H1 (cell line): ENCODE measurements at regions not wholly inside any gene's neighbourhood (a gene's known extent, or its start where the extent isn't known, plus 50 kb on each side); places are given as distances from the start of the nearest gene placed in this dataset.

Experiments
- CTCF ChIA-PET: fragments of 300-600 bp; sonication (Branson Sonifier 250); formaldehyde crosslinking; loops from one replicate; lab custom pipeline; 2021; ENCODE audit not compliant: partially characterized antibody; lab: Charles Lee
- POLR2A ChIA-PET: fragments of 300-600 bp; sonication (Branson Sonifier 250); formaldehyde crosslinking; loops from one replicate; lab custom pipeline; 2021; ENCODE audit warnings: inconsistent platforms; ENCODE audit not compliant: partially characterized antibody; lab: Charles Lee
- DNase-seq, 2 experiments: peaks; one replicate each; pipeline versions ENCODE4 v3.0.0 to v3.0.0-alpha.2; 2010 to 2022; ENCODE audit warnings: low spot score in 2 of 2, low read depth in 1 of 2, mixed read lengths in 1 of 2
- FAIRE-seq: peaks from 2 replicates; lab custom pipeline; 2011; peaks lifted over from hg19 to GRCh38; lab: Jason Lieb, UNC
- H2AFZ ChIP-seq: 2 replicates; pipeline ENCODE4 v1.8.1; 2012; ENCODE audit warnings: low read length, inconsistent platforms
- H2AK5ac ChIP-seq: 2 replicates; pipeline ENCODE4 v1.6.1; 2013; ENCODE audit warnings: low read depth, low read length
- H2BK120ac ChIP-seq: replicated peaks from 2 replicates; pipeline ENCODE3; 2013; ENCODE audit warnings: low read depth, low read length, inconsistent platforms
- H2BK12ac ChIP-seq: 2 replicates; pipeline ENCODE4 v1.6.1; 2013; ENCODE audit warnings: low read depth, low read length
- H2BK15ac ChIP-seq: 2 replicates; pipeline ENCODE4 v1.6.1; 2013; ENCODE audit warnings: low read length
- H2BK20ac ChIP-seq: 2 replicates; pipeline ENCODE4 v1.6.1; 2013; ENCODE audit warnings: low read length
- H2BK5ac ChIP-seq: 2 replicates; pipeline ENCODE4 v1.6.1; 2013; ENCODE audit warnings: low read depth, low read length
- H3K14ac ChIP-seq: 2 replicates; pipeline ENCODE4 v1.6.1; 2013; ENCODE audit warnings: inconsistent platforms; ENCODE audit not compliant: insufficient read length
- H3K18ac ChIP-seq: 2 replicates; pipeline ENCODE4 v1.6.1; 2013; ENCODE audit warnings: low read length; ENCODE audit errors: extremely low read depth
- H3K23ac ChIP-seq: 2 replicates; pipeline ENCODE4 v1.6.1; 2013; ENCODE audit warnings: inconsistent platforms; ENCODE audit not compliant: insufficient read length
- H3K23me2 ChIP-seq: 2 replicates; pipeline ENCODE4 v1.6.1; 2013; ENCODE audit warnings: low read depth, low read length
- H3K27ac ChIP-seq: 2 replicates; pipeline ENCODE4 v1.6.1; 2011; ENCODE audit warnings: low read depth, low read length, inconsistent platforms
- H3K27me3 ChIP-seq, 4 experiments: replicated peaks in 1 of 4; 1 replicate in 1 of 4; 2 replicates in 3 of 4; pipeline versions ENCODE4 v1.6.1 to v1.8.1; 2011 to 2013; ENCODE audit warnings: low read length in 3 of 4, mild to moderate bottlenecking in 3 of 4, inconsistent platforms in 2 of 4, mixed read lengths in 2 of 4, moderate library complexity in 1 of 4; ENCODE audit not compliant: control insufficient read depth in 3 of 4, insufficient read depth in 3 of 4; ENCODE audit errors: extremely low read depth in 1 of 4
- H3K36me3 ChIP-seq, 4 experiments: 2 replicates each; pipeline versions ENCODE4 v1.6.1 to v1.8.1; 2011 to 2013; ENCODE audit warnings: mild to moderate bottlenecking in 4 of 4, low read length in 3 of 4, moderate library complexity in 2 of 4, control low read depth in 1 of 4, inconsistent platforms in 1 of 4; ENCODE audit not compliant: insufficient read depth in 4 of 4, control insufficient read depth in 2 of 4
- H3K4ac ChIP-seq: replicated peaks from 2 replicates; pipeline ENCODE3; 2013; ENCODE audit warnings: low read length, low read depth, mixed read lengths, inconsistent platforms; ENCODE audit not compliant: insufficient read length
- H3K4me1 ChIP-seq, 4 experiments: replicated peaks in 1 of 4; 1 replicate in 1 of 4; 2 replicates in 3 of 4; pipeline versions ENCODE4 v1.6.1 to v1.8.1; 2011 to 2013; ENCODE audit warnings: low read length in 3 of 4, inconsistent platforms in 2 of 4, mixed read lengths in 1 of 4; ENCODE audit not compliant: insufficient read depth in 4 of 4, control insufficient read depth in 3 of 4
- H3K4me2 ChIP-seq, 2 experiments: 2 replicates each; pipeline versions ENCODE4 v1.6.1 to v1.8.1; 2011 to 2013; ENCODE audit warnings: low read depth in 2 of 2, low read length in 2 of 2, control low read depth in 1 of 2, inconsistent platforms in 1 of 2, mild to moderate bottlenecking in 1 of 2; ENCODE audit not compliant: insufficient read depth in 1 of 2
- H3K4me3 ChIP-seq, 4 experiments: fragments of 200-600, 300-600 bp in 1 of 4; sonication (generic), shearing (Covaris generic), sonication (Bioruptor Twin) in 1 of 4; 2 replicates each; pipeline versions ENCODE4 v1.5.1 to v1.8.1; 2011 to 2016; ENCODE audit warnings: low read length in 4 of 4, low read depth in 3 of 4, control low read depth in 2 of 4, inconsistent platforms in 2 of 4, mild to moderate bottlenecking in 2 of 4, mixed read lengths in 1 of 4, moderate library complexity in 1 of 4; ENCODE audit not compliant: insufficient read depth in 2 of 4; ENCODE audit errors: extremely low read depth in 1 of 4
- H3K56ac ChIP-seq: replicated peaks from 2 replicates; pipeline ENCODE3; 2013; ENCODE audit warnings: low read depth, mild to moderate bottlenecking, mixed read lengths, low read length, inconsistent platforms; ENCODE audit not compliant: insufficient read length
- H3K79me1 ChIP-seq: 2 replicates; pipeline ENCODE4 v1.6.1; 2013; ENCODE audit warnings: low read depth, low read length, control low read depth
- H3K79me2 ChIP-seq, 2 experiments: 2 replicates each; pipeline versions ENCODE4 v1.6.1 to v1.8.1; 2012 to 2013; ENCODE audit warnings: low read length in 2 of 2, mild to moderate bottlenecking in 2 of 2, inconsistent platforms in 1 of 2; ENCODE audit not compliant: insufficient read depth in 2 of 2, control insufficient read depth in 1 of 2
- H3K9ac ChIP-seq, 4 experiments: replicated peaks in 1 of 4; 1 replicate in 1 of 4; 2 replicates in 3 of 4; pipeline versions ENCODE4 v1.6.1 to v1.8.1; 2011 to 2013; ENCODE audit warnings: low read depth in 3 of 4, low read length in 3 of 4, control low read depth in 2 of 4, mild to moderate bottlenecking in 2 of 4, moderate library complexity in 2 of 4, inconsistent platforms in 1 of 4; ENCODE audit errors: extremely low read depth in 1 of 4
- H3K9me3 ChIP-seq, 2 experiments: 2 replicates each; pipeline versions ENCODE4 v1.6.1 to v1.8.1; 2012 to 2013; ENCODE audit warnings: mild to moderate bottlenecking in 2 of 2, moderate library complexity in 2 of 2, control low read depth in 1 of 2, inconsistent platforms in 1 of 2, low read depth in 1 of 2, low read length in 1 of 2, mixed read lengths in 1 of 2; ENCODE audit not compliant: insufficient read depth in 2 of 2
- H4K20me1 ChIP-seq, 2 experiments: replicated peaks in 1 of 2; 2 replicates each; pipeline versions ENCODE3 to v1.8.1; 2011 to 2013; ENCODE audit warnings: inconsistent platforms in 2 of 2, low read length in 2 of 2, mild to moderate bottlenecking in 1 of 2; ENCODE audit not compliant: insufficient read depth in 2 of 2, control insufficient read depth in 1 of 2
- H4K5ac ChIP-seq: 2 replicates; pipeline ENCODE4 v1.6.1; 2013; ENCODE audit warnings: low read length, low read depth, mixed read lengths, inconsistent platforms; ENCODE audit not compliant: insufficient read length
- H4K8ac ChIP-seq: 2 replicates; pipeline ENCODE4 v1.8.0; 2013; ENCODE audit warnings: mild to moderate bottlenecking, moderate library complexity, low read length, inconsistent platforms; ENCODE audit not compliant: insufficient read depth; ENCODE audit errors: extremely low read depth
- H4K91ac ChIP-seq: replicated peaks from 2 replicates; pipeline ENCODE3; 2013; ENCODE audit warnings: low read length, mixed read lengths, inconsistent platforms; ENCODE audit not compliant: insufficient read length
- ASH2L ChIP-seq: fragments of 200-600, 300-600 bp; sonication (generic); IDR thresholded peaks from one replicate; pipeline ENCODE4 v1.7.1; 2017; ENCODE audit warnings: low read length
- ATF3 ChIP-seq: IDR thresholded peaks from 2 replicates; pipeline ENCODE4 v1.6.1; 2011; ENCODE audit warnings: low read depth, mild to moderate bottlenecking, low read length; ENCODE audit not compliant: insufficient read depth
- CBX8 ChIP-seq: fragments of 300-800, 300-1000 bp; sonication (generic); IDR thresholded peaks from 2 replicates; pipeline ENCODE4 v1.7.1; 2016; ENCODE audit warnings: low read depth, low read length, borderline replicate concordance
- CEBPB ChIP-seq: IDR thresholded peaks from 2 replicates; pipeline ENCODE4 v1.6.1; 2012; ENCODE audit warnings: low read depth, low read length
- CHD1 ChIP-seq: IDR thresholded peaks from 2 replicates; pipeline ENCODE4 v1.6.1; 2012; ENCODE audit warnings: low read depth, low read length, improper control_type of control experiment
- CTBP2 ChIP-seq: IDR thresholded peaks from 2 replicates; pipeline ENCODE4 v1.7.0; 2011; ENCODE audit warnings: borderline replicate concordance, mild to moderate bottlenecking, moderate library complexity, mixed read lengths, low read length; ENCODE audit not compliant: insufficient read depth, insufficient read length
- EZH2 ChIP-seq: fragments of 200-600 bp; sonication (generic); IDR thresholded peaks from 2 replicates; pipeline ENCODE4 v1.7.1; 2012; ENCODE audit warnings: low read depth, mild to moderate bottlenecking, moderate library complexity, low read length, inconsistent platforms; ENCODE audit not compliant: severe bottlenecking
- GTF2F1 ChIP-seq: IDR thresholded peaks from 2 replicates; pipeline ENCODE4 v1.6.1; 2012; ENCODE audit warnings: low read depth, low read length, improper control_type of control experiment, borderline replicate concordance
- HDAC6 ChIP-seq: IDR thresholded peaks from one replicate; pipeline ENCODE4 v1.7.1; 2012; ENCODE audit warnings: low read depth, mild to moderate bottlenecking, inconsistent platforms, low read length, moderate library complexity
- JUND ChIP-seq: IDR thresholded peaks from 2 replicates; pipeline ENCODE4 v1.6.1; 2011; ENCODE audit warnings: mild to moderate bottlenecking, improper control_type of control experiment, low read length
- KDM4A ChIP-seq: IDR thresholded peaks from one replicate; pipeline ENCODE4 v1.7.1; 2012; ENCODE audit warnings: low read depth, mild to moderate bottlenecking, moderate library complexity, low read length, inconsistent platforms; ENCODE audit not compliant: severe bottlenecking
- RBBP5 ChIP-seq: IDR thresholded peaks from 2 replicates; pipeline ENCODE4 v1.7.1; 2012; ENCODE audit warnings: low read depth, mild to moderate bottlenecking, inconsistent platforms, low read length, moderate library complexity, borderline replicate concordance
- RNF2 ChIP-seq: fragments of 200-900, 300-1000 bp; sonication (generic); IDR thresholded peaks from 2 replicates; pipeline ENCODE4 v1.7.1; 2016; ENCODE audit warnings: borderline replicate concordance, low read depth, mild to moderate bottlenecking, antibody characterized with exemption, low read length; ENCODE audit not compliant: poor library complexity, severe bottlenecking; ENCODE audit errors: missing control alignments
- TEAD4 ChIP-seq: IDR thresholded peaks from 2 replicates; pipeline ENCODE4 v1.6.1; 2012; ENCODE audit warnings: low read depth, low read length, inconsistent platforms, mixed read lengths
- WGBS, 2 experiments: shearing (Covaris generic) in 1 of 2; methylation state at CpG; one replicate each; pipeline versions ENCODE4 v1.1.6 to v1.1.7; 2013 to 2015; ENCODE audit warnings: low lambda C conversion rate in 2 of 2, mixed read lengths in 2 of 2, inconsistent platforms in 1 of 2, low coverage in 1 of 2, missing lambda C conversion rate in 1 of 2; ENCODE audit not compliant: insufficient replicate concordance in 2 of 2, insufficient coverage in 1 of 2, insufficient read length in 1 of 2; ENCODE audit errors: extremely low coverage in 1 of 2, missing lambda C conversion rate in 1 of 2; 5-methylcytosine and 5-hydroxymethylcytosine counted together

DNA sequence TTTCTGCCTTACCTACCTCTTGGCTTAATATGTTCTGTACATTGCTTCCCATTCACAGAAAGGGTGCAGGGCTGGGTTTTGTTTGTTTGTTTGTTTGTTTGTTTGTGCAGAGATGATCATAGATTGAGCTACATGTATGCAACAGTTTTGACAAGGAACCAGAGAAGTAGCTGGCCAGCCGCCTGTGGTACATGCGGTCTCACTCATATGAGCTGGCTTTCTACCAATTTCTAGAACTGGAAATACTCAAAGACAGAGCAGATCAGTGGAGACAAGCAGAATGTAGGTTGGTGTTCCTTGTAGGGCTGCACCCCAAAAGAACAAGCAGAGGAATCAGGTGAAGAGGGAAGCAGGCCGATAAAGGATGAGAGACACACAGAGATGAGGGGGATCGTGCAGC lies 502.7 kb downstream of the SOX2 start:
- Histone ChIP-seq H3K27ac (no peak overlapping the region), H4K8ac (no peak overlapping the region), H3K4ac (no peak overlapping the region), H3K4me2 (no peak overlapping the region), H4K5ac (no peak overlapping the region), H4K20me1 (no peaks in the 10 kb centered on the region), H3K4me3 (no peak overlapping the region), H4K91ac (no peak overlapping the region), H2BK15ac (no peak overlapping the region), H3K56ac (no peak overlapping the region), H2BK120ac (no peak overlapping the region), H3K36me3 (no peaks in the 10 kb centered on the region), H3K23me2 (no peaks in the 10 kb centered on the region), H2AFZ (0 out of 2 replicates have a peak overlapping the region, but pooled peaks have one; percentile 34), H3K79me1 (no peaks in the 10 kb centered on the region), H2AK5ac (no peak overlapping the region), H2BK12ac (no peak overlapping the region), H2BK20ac (no peak overlapping the region; the same call in 1 of the 2 replicates), H3K18ac (no peak overlapping the region), H3K79me2 (no peaks in the 10 kb centered on the region), H3K9ac (no peak overlapping the region), H3K4me1 (peaks cover 0 to 9% (median 4%) of the 10 kb centered on the region in 4 experiments; a peak in 4 of 7 replicates), H3K23ac (no peak overlapping the region), H3K27me3 (no peaks in the 10 kb centered on the region), H2BK5ac (no peak overlapping the region), H3K14ac (no peak overlapping the region), H3K9me3 (no peaks in the 10 kb centered on the region)
- FAIRE-seq: no peak
- ChIA-PET POLR2A (no interaction called here), CTCF (interaction anchor here (0.5 to 0.8 kb wide), 3 partner anchors 43 to 501 kb away, joined by 3 read pairs; no protein-coding TSS in a partner anchor)
- no peak for DNase-seq
- WGBS, 2 experiments: 98% methylated on average over 4 of the region's 4 CpGs; no CpG with 5 or more reads in 1 of the 2 experiments
- TF ChIP-seq ATF3 (no peak), TEAD4 (no peak), RNF2 (no peak), CEBPB (no peak), JUND (no peak), KDM4A (no peak), ASH2L (no peak), CBX8 (no peak), CTBP2 (no peak), EZH2 (no peak), RBBP5 (no peak), HDAC6 (no peak), CHD1 (no peak), GTF2F1 (no peak)
